CD14-positive monocyte (primary cell): ENCODE measurements at regions not wholly inside any gene's neighbourhood (a gene's known extent, or its start where the extent isn't known, plus 50 kb on each side); places are given as distances from the start of the nearest gene placed in this dataset.

ENCODE experiments used
- DNase-seq, 3 donors: peaks; one replicate each; pipeline ENCODE4 v3.0.0-alpha.2; 2011 to 2022
- H2AFZ ChIP-seq: 2 replicates; pipeline ENCODE4 v1.6.0; 2012; ENCODE audit warnings: mild to moderate bottlenecking, low read depth, low read length, inconsistent platforms; ENCODE audit not compliant: insufficient read depth, poor library complexity, severe bottlenecking
- H3K27ac ChIP-seq, 2 donors: 1 replicate in 1 of 2; 2 replicates in 1 of 2; pipeline ENCODE4 v1.5.1; 2012 to 2013; ENCODE audit warnings: low read length in 2 of 2, control low read depth in 1 of 2, inconsistent platforms in 1 of 2, low read depth in 1 of 2, mild to moderate bottlenecking in 1 of 2
- H3K27me3 ChIP-seq, 2 donors: one replicate each; pipeline versions ENCODE4 v1.6.0 to v1.6.1; 2011 to 2013; ENCODE audit warnings: low read length in 2 of 2; ENCODE audit not compliant: control insufficient read depth in 2 of 2, insufficient read depth in 2 of 2
- H3K36me3 ChIP-seq, 2 donors: replicated peaks in 1 of 2; 1 replicate in 1 of 2; 2 replicates in 1 of 2; pipeline versions ENCODE4 v1.5.1 to v1.6.1; 2012 to 2013; ENCODE audit warnings: low read length in 2 of 2, control low read depth in 1 of 2, inconsistent platforms in 1 of 2, mild to moderate bottlenecking in 1 of 2; ENCODE audit not compliant: insufficient read depth in 2 of 2, control insufficient read depth in 1 of 2
- H3K4me1 ChIP-seq, 2 donors: 1 replicate in 1 of 2; 2 replicates in 1 of 2; pipeline versions ENCODE4 v1.5.1 to v1.6.1; 2012 to 2013; ENCODE audit warnings: low read length in 2 of 2, control low read depth in 1 of 2, inconsistent platforms in 1 of 2, mild to moderate bottlenecking in 1 of 2, moderate library complexity in 1 of 2; ENCODE audit not compliant: insufficient read depth in 2 of 2, control insufficient read depth in 1 of 2
- H3K4me2 ChIP-seq: replicated peaks from 2 replicates; pipeline ENCODE3; 2012; ENCODE audit warnings: low read length, moderate library complexity, mild to moderate bottlenecking; ENCODE audit not compliant: poor library complexity, severe bottlenecking; ENCODE audit errors: extremely low read depth
- H3K4me3 ChIP-seq, 3 experiments: fragments of 200-600 bp in 1 of 3; sonication (generic) in 1 of 3; replicated peaks in 1 of 3; 1 replicate in 2 of 3; 2 replicates in 1 of 3; pipeline ENCODE4 v1.5.1; 2011 to 2013; ENCODE audit warnings: low read length in 3 of 3, mild to moderate bottlenecking in 3 of 3, control low read depth in 2 of 3, low read depth in 2 of 3, inconsistent platforms in 1 of 3, moderate library complexity in 1 of 3
- H3K79me2 ChIP-seq: 2 replicates; pipeline ENCODE4 v1.6.0; 2012; ENCODE audit warnings: mild to moderate bottlenecking, control low read depth, inconsistent platforms, low read length, moderate library complexity; ENCODE audit not compliant: insufficient read depth
- H3K9ac ChIP-seq: 2 replicates; pipeline ENCODE4 v1.6.0; 2017; ENCODE audit warnings: low read length, mild to moderate bottlenecking; ENCODE audit not compliant: insufficient read depth, poor library complexity, severe bottlenecking
- H3K9me3 ChIP-seq, 2 donors: replicated peaks in 1 of 2; 1 replicate in 1 of 2; 2 replicates in 1 of 2; pipeline versions ENCODE4 v1.5.1 to v1.6.1; 2012 to 2013; ENCODE audit warnings: low read length in 2 of 2, control low read depth in 1 of 2; ENCODE audit not compliant: control insufficient read depth in 1 of 2, insufficient read depth in 1 of 2
- H4K20me1 ChIP-seq: 2 replicates; pipeline ENCODE4 v1.6.0; 2012; ENCODE audit warnings: mild to moderate bottlenecking, low read length, control low read depth, moderate library complexity; ENCODE audit not compliant: insufficient read depth
- H3K27ac Mint-ChIP-seq, 7 donors: one replicate each; pipeline ENCODE4 v1.8.0; 2020; ENCODE audit warnings: mild to moderate bottlenecking in 7 of 7, mixed read lengths in 7 of 7, moderate library complexity in 6 of 7, inconsistent platforms in 2 of 7
- H3K27me3 Mint-ChIP-seq, 3 donors: one replicate each; pipeline ENCODE4 v1.8.0; 2021 to 2022; ENCODE audit warnings: low read depth in 3 of 3, mild to moderate bottlenecking in 3 of 3, mixed read lengths in 3 of 3, moderate library complexity in 3 of 3, inconsistent platforms in 1 of 3
- H3K36me3 Mint-ChIP-seq, 2 donors: one replicate each; pipeline ENCODE4 v1.8.0; 2020; ENCODE audit warnings: mixed read lengths in 2 of 2, inconsistent platforms in 1 of 2, mild to moderate bottlenecking in 1 of 2
- H3K4me1 Mint-ChIP-seq: one replicate; pipeline ENCODE4 v1.8.0; 2020; ENCODE audit warnings: mild to moderate bottlenecking, mixed read lengths
- H3K4me3 Mint-ChIP-seq, 2 donors: one replicate each; pipeline ENCODE4 v1.8.0; 2020; ENCODE audit warnings: mild to moderate bottlenecking in 2 of 2, mixed read lengths in 2 of 2, moderate library complexity in 1 of 2
- H3K9me3 Mint-ChIP-seq, 7 donors: one replicate each; pipeline ENCODE4 v1.8.0; 2020 to 2022; ENCODE audit warnings: mixed read lengths in 7 of 7, mild to moderate bottlenecking in 6 of 7, moderate library complexity in 6 of 7, inconsistent platforms in 2 of 7
- WGBS: methylation state at CpG from one replicate; pipeline ENCODE4 v1.1.5; 2013; ENCODE audit warnings: missing lambda C conversion rate; ENCODE audit not compliant: insufficient coverage; 5-methylcytosine and 5-hydroxymethylcytosine counted together
- intact Hi-C, 2 donors: fragments of 100-400 bp; cut with micrococcal nuclease; formaldehyde crosslinking; loops; one replicate each; pipeline versions ENCODE4 v1.15.0 to v1.15.1; 2023
- TF ChIP-seq, protein P1 (sequence below): fragments of 200-600 bp; IDR thresholded peaks from one replicate; pipeline ENCODE4 v1.8.0; 2022; ENCODE audit warnings: antibody characterized with exemption, mild to moderate bottlenecking

DNA sequence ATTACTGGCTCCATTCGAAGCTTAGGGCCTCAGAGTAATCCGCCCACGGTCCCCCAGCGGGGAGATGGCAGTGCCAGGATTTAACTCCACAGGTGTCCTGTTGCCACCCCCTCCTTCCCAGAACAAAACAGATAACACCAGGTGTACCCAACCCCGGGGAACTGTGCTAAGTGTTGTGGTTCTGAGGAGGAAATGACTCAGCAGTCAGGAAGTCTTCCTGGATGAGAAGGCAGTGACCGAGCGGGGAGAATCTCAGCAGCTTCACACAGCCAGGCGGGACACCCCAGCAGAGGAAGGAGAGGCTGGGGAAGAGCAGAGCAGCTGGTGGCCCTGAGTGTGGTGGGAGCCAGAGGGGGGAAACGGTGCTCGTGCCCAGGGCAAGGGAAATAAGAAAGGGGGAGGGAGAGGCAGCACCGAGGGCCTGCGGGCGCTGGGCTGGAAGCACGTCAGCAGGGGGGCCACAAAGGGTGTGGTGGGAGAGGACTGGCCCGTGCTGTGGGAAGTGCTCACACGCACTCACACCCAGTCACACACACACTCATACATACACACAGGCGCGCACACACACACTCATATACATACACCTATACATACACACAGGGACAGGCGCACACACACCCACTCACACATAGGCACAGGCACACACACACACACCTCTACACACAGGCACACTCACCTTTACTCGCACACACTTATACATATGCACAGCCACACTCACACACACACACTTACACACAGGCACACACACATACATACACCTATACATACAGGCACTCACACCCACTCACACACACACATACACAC, 59.8 kb upstream of the CHST15 start:
- Histone ChIP-seq H3K9ac (peak overlapping the region; percentile 45), H2AFZ (peak overlapping the region; percentile 44), H3K27ac (peak overlapping the region; percentile 65 to 74), H3K79me2 (no peaks in the 10 kb centered on the region), H3K4me1 (peaks cover 52 to 70% of the 10 kb centered on the region in 2 donors), H3K4me3 (peak overlapping the region in 1 of 3 experiments; percentile 59), H3K9me3 (no peaks in the 10 kb centered on the region), H4K20me1 (no peaks in the 10 kb centered on the region), H3K36me3 (no peaks in the 10 kb centered on the region), H3K4me2 (peak overlapping the region; percentile 61), H3K27me3 (no peaks in the 10 kb centered on the region)
- Mint-ChIP-seq H3K4me1 (peaks cover 29% of the 10 kb centered on the region), H3K27me3 (peaks cover 0 to 10% (median 7%) of the 10 kb centered on the region in 3 donors), H3K9me3 (peaks cover 0 to 4% (median 2%) of the 10 kb centered on the region in 7 donors), H3K4me3 (no peak overlapping the region), H3K27ac (no peak overlapping the region), H3K36me3 (peaks cover 0 to 4% of the 10 kb centered on the region in 2 donors)
- DNase-seq, result peak; percentile 80 to 89 (median 81)
- TF ChIP-seq, protein P1, sequence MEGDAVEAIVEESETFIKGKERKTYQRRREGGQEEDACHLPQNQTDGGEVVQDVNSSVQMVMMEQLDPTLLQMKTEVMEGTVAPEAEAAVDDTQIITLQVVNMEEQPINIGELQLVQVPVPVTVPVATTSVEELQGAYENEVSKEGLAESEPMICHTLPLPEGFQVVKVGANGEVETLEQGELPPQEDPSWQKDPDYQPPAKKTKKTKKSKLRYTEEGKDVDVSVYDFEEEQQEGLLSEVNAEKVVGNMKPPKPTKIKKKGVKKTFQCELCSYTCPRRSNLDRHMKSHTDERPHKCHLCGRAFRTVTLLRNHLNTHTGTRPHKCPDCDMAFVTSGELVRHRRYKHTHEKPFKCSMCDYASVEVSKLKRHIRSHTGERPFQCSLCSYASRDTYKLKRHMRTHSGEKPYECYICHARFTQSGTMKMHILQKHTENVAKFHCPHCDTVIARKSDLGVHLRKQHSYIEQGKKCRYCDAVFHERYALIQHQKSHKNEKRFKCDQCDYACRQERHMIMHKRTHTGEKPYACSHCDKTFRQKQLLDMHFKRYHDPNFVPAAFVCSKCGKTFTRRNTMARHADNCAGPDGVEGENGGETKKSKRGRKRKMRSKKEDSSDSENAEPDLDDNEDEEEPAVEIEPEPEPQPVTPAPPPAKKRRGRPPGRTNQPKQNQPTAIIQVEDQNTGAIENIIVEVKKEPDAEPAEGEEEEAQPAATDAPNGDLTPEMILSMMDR, result no peak
- intact Hi-C loops, result loop anchor here (2.0 to 5.0 kb wide), 2 partner anchors 36 to 60 kb away; partner anchors contain the start of gene CHST15 (in 1 of the 2)
- WGBS, result 16% methylated on average over 12 of the region's 20 CpGs

DNA sequence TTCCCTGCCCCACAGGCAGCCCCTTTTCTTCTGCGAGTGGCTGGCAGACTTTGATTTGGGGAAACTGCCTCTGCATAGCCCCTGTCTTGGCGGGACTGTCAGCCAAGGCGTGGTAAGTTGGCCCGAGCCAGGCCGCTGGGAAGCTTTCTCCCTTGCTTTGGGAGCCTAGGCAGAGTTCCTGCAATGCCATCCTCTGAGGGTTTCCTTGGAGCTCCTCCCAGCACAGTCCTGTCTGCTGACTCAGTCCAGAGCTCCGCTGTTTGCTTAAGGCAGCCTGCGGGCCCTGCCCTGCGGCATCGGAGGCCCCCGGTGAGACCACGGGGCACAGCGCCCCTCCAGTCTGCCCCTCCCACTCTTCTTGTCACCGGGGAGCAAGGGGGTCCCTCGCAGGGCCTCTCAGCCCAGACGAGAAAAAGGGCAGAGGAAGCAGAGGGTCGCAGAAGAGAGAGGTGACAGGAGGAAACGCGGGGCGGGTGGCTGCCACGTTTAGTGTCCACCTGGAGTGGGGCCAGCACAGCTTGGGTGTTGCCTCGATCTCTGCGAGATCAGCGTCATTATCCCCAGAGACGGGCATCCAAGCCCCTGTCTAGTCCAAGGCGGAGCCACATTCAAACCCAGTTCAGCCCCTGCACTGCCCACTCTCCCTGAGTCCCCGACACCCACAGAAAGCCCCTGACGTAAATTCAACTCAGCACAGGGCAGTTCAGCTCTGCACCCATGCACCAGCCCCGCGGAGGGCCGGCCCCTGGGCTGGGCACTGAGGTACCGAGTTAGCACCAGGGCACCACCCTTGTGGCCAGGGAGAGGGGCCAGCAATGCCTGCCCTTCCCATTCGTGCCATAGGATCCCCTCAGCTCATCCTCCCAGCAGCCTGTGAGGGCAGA, 59.0 kb upstream of the CHST15 start:
- H2AFZ ChIP-seq, result peak overlapping the region; percentile 9
- peak; percentile 42 to 65 (median 61) for DNase-seq
- Mint-ChIP-seq H3K4me1 (peaks cover 35% of the 10 kb centered on the region), H3K4me3 (peak overlapping the region in 1 of 2 donors; percentile 74), H3K36me3 (peaks cover 0 to 4% of the 10 kb centered on the region in 2 donors), H3K27me3 (peaks cover 0 to 15% (median 8%) of the 10 kb centered on the region in 3 donors), H3K9me3 (peaks cover 0 to 1% (median 0%) of the 10 kb centered on the region in 7 donors), H3K27ac (peak overlapping the region in 1 of 7 donors; percentile 68)
- H3K4me1 ChIP-seq, result peaks cover 59 to 79% of the 10 kb centered on the region in 2 donors
- intact Hi-C loops, result loop anchor here (2.0 to 5.0 kb wide), 2 partner anchors 35 to 60 kb away; partner anchors contain the start of gene CHST15 (in 1 of the 2)
- H3K79me2 ChIP-seq, result no peaks in the 10 kb centered on the region
- peak overlapping the region; percentile 61 for H3K4me2 ChIP-seq
- 23% methylated on average over 25 of the region's 32 CpGs for WGBS
- H3K4me3 ChIP-seq, result peak overlapping the region in 1 of 3 experiments; percentile 59
- H3K9me3 ChIP-seq, result no peaks in the 10 kb centered on the region
- H3K36me3 ChIP-seq, result no peaks in the 10 kb centered on the region
- H3K27me3 ChIP-seq, result no peaks in the 10 kb centered on the region
- no peaks in the 10 kb centered on the region for H4K20me1 ChIP-seq
- TF ChIP-seq, protein P1, result no peak
- peak overlapping the region; percentile 65 to 74 for H3K27ac ChIP-seq
- H3K9ac ChIP-seq, result peak overlapping the region; percentile 45
